Fibroblast of mammary gland (primary cell): ENCODE measurements at regions not wholly inside any gene's neighbourhood (a gene's known extent, or its start where the extent isn't known, plus 50 kb on each side); places are given as distances from the start of the nearest gene placed in this dataset.

Experiments used
- DNase-seq: peaks from one replicate; pipeline ENCODE4 v3.0.0-alpha.2; 2010; ENCODE audit warnings: low read depth
- H3K4me3 ChIP-seq: 2 replicates; pipeline ENCODE4 v1.5.1; 2011; ENCODE audit warnings: low read depth, mild to moderate bottlenecking, low read length, moderate library complexity; ENCODE audit not compliant: control insufficient read depth
- CTCF ChIP-seq: conservative IDR thresholded peaks from 2 replicates; pipeline ENCODE4 v1.5.1; 2011; ENCODE audit warnings: low read depth, low read length, inconsistent platforms; ENCODE audit not compliant: control insufficient read depth, insufficient read depth

GRCh38 chr13:39803156-39803555, 147.7 kb downstream of the COG6 start:
- no peak for TF ChIP-seq CTCF
- H3K4me3 ChIP-seq, result no peak overlapping the region
- DNase-seq, result no peak

- TF ChIP-seq CTCF, result no peak
- H3K4me3 ChIP-seq, result no peak overlapping the region
- no peak for DNase-seq
Observed at GRCh38 chr13:39803851-39804250, 148.4 kb downstream of the COG6 start.

GRCh38 chr13:39804332-39805210, 149.1 kb downstream of the COG6 start:
- H3K4me3 ChIP-seq, result no peak overlapping the region
- no peak for TF ChIP-seq CTCF
- no peak for DNase-seq

GRCh38 chr13:39809466-39809865, 154.0 kb downstream of the COG6 start:
- no peak overlapping the region for H3K4me3 ChIP-seq
- no peak for DNase-seq
- no peak for TF ChIP-seq CTCF

- TF ChIP-seq CTCF, result no peak
- peak; percentile 2 for DNase-seq
- no peak overlapping the region for H3K4me3 ChIP-seq
Observed at GRCh38 chr13:39810091-39810877, 154.8 kb downstream of the COG6 start.

GRCh38 chr13:39811051-39811450, 155.6 kb downstream of the COG6 start:
- no peak overlapping the region for H3K4me3 ChIP-seq
- no peak for TF ChIP-seq CTCF
- DNase-seq, result no peak
